Thyroid gland (tissue), 4 donors: ENCODE measurements at regions not wholly inside any gene's neighbourhood (a gene's known extent, or its start where the extent isn't known, plus 50 kb on each side); places are given as distances from the start of the nearest gene placed in this dataset.

ENCODE experiments used
- POLR2A ChIP-seq, 2 donors: fragments of 450-650 bp; IDR thresholded peaks; one replicate each; pipeline ENCODE4 v1.6.1; 2017; ENCODE audit warnings: antibody characterized with exemption in 2 of 2, mild to moderate bottlenecking in 2 of 2, moderate library complexity in 1 of 2
- TF ChIP-seq, protein P1 (sequence below), 6 experiments: fragments of 200-600 bp in 3 of 6; fragments of 450-650 bp in 3 of 6; sonication (generic) in 3 of 6; IDR thresholded peaks; one replicate each; pipeline ENCODE4 v1.5.1; 2016 to 2019; ENCODE audit warnings: antibody characterized with exemption in 6 of 6, mild to moderate bottlenecking in 2 of 6, inconsistent platforms in 1 of 6, moderate library complexity in 1 of 6

- TF ChIP-seq, protein P1, sequence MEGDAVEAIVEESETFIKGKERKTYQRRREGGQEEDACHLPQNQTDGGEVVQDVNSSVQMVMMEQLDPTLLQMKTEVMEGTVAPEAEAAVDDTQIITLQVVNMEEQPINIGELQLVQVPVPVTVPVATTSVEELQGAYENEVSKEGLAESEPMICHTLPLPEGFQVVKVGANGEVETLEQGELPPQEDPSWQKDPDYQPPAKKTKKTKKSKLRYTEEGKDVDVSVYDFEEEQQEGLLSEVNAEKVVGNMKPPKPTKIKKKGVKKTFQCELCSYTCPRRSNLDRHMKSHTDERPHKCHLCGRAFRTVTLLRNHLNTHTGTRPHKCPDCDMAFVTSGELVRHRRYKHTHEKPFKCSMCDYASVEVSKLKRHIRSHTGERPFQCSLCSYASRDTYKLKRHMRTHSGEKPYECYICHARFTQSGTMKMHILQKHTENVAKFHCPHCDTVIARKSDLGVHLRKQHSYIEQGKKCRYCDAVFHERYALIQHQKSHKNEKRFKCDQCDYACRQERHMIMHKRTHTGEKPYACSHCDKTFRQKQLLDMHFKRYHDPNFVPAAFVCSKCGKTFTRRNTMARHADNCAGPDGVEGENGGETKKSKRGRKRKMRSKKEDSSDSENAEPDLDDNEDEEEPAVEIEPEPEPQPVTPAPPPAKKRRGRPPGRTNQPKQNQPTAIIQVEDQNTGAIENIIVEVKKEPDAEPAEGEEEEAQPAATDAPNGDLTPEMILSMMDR (IDR thresholded peaks at IDR 0.05): no peak
- TF ChIP-seq POLR2A (IDR thresholded peaks at IDR 0.05): no peak
Measured at GRCh38 chr4:128676095-128676494, 133.4 kb upstream of the JADE1 start.
